PC-3 (cell line): ENCODE measurements at regions not wholly inside any gene's neighbourhood (a gene's known extent, or its start where the extent isn't known, plus 50 kb on each side); places are given as distances from the start of the nearest gene placed in this dataset.

Experiments used
- ATAC-seq: fragments of 200-7000 bp; cut with Tn5 transposase; 2 replicates; pipeline ENCODE4 v1.9.1; 2020; ENCODE audit warnings: mild to moderate bottlenecking, moderate library complexity
- BruUV-seq: library from RNA; stranded (reverse); fragments of 400-500 nt; replicated peaks from 2 replicates; lab custom pipeline; 2021; lab: Mats Ljungman, UMichigan
- CTCF ChIA-PET: fragments of 300-600 bp; sonication (Branson Sonifier 250); formaldehyde crosslinking; loops from one replicate; lab custom pipeline; 2022; ENCODE audit warnings: antibody characterized with exemption; lab: Charles Lee
- POLR2A ChIA-PET: fragments of 300-600 bp; sonication (Branson Sonifier 250); formaldehyde crosslinking; loops from one replicate; lab custom pipeline; 2022; ENCODE audit warnings: antibody characterized with exemption; ENCODE audit not compliant: unreplicated experiment; lab: Charles Lee
- DNase-seq: peaks from one replicate; pipeline ENCODE4 v3.0.0-alpha.2; 2015
- H2AFZ ChIP-seq: fragments of 300-600 bp; sonication (generic); 2 replicates; pipeline ENCODE4 v1.6.0; 2016; ENCODE audit warnings: antibody characterized with exemption, low read length
- H3F3A ChIP-seq: fragments of 300-600 bp; sonication (generic); one replicate; pipeline ENCODE4 v1.6.0; 2017; ENCODE audit warnings: antibody characterized with exemption, low read length, control low read depth, mild to moderate bottlenecking; ENCODE audit not compliant: unreplicated experiment
- H3K27ac ChIP-seq: fragments of 300-600 bp; sonication (generic); 2 replicates; pipeline ENCODE4 v1.5.1; 2016; ENCODE audit warnings: mild to moderate bottlenecking, low read length
- H3K27me3 ChIP-seq: fragments of 300-600 bp; sonication (generic); 2 replicates; pipeline ENCODE4 v1.6.1; 2016; ENCODE audit warnings: low read length, mixed read lengths
- H3K36me3 ChIP-seq: fragments of 300-600 bp; sonication (generic); 2 replicates; pipeline ENCODE4 v1.6.1; 2016; ENCODE audit warnings: low read depth, mixed run types, low read length, mixed read lengths
- H3K4me1 ChIP-seq: fragments of 300-600 bp; sonication (generic); 2 replicates; pipeline ENCODE4 v1.5.1; 2016; ENCODE audit warnings: low read length; ENCODE audit not compliant: insufficient read depth
- H3K4me2 ChIP-seq: fragments of 300-600 bp; sonication (generic); 2 replicates; pipeline ENCODE4 v1.6.0; 2016; ENCODE audit warnings: low read length
- H3K4me3 ChIP-seq: fragments of 300-600 bp; sonication (generic); 2 replicates; pipeline ENCODE4 v1.5.1; 2016; ENCODE audit warnings: mild to moderate bottlenecking, low read length, mixed read lengths
- H3K79me2 ChIP-seq: fragments of 300-600 bp; sonication (generic); 2 replicates; pipeline ENCODE4 v1.6.1; 2017; ENCODE audit warnings: low read length, mixed read lengths
- H3K9ac ChIP-seq: fragments of 300-600 bp; sonication (generic); 2 replicates; pipeline ENCODE4 v1.6.0; 2016; ENCODE audit warnings: mild to moderate bottlenecking, low read length
- H3K9me2 ChIP-seq: fragments of 300-600 bp; sonication (generic); replicated peaks from 2 replicates; pipeline ENCODE4 v1.6.1; 2016; ENCODE audit warnings: mixed run types, low read length, mixed read lengths
- H3K9me3 ChIP-seq: fragments of 300-600 bp; sonication (generic); 2 replicates; pipeline ENCODE4 v1.6.1; 2016; ENCODE audit warnings: low read length, mixed read lengths
- H4K20me1 ChIP-seq: fragments of 300-600 bp; sonication (generic); 2 replicates; pipeline ENCODE4 v1.6.1; 2016; ENCODE audit warnings: low read length, mixed read lengths
- EZH2 ChIP-seq: fragments of 300-600 bp; sonication (generic); IDR thresholded peaks from one replicate; pipeline ENCODE4 v1.6.1; 2017; ENCODE audit warnings: antibody characterized with exemption, mild to moderate bottlenecking, low read length; ENCODE audit not compliant: unreplicated experiment
- EZH2phosphoT487 ChIP-seq: fragments of 300-600 bp; sonication (generic); IDR thresholded peaks from 2 replicates; pipeline ENCODE4 v1.6.1; 2018; ENCODE audit warnings: mild to moderate bottlenecking, antibody characterized with exemption, low read length, borderline replicate concordance
- intact Hi-C: fragments of 100-400 bp; cut with micrococcal nuclease; formaldehyde crosslinking; loops from 2 replicates; pipeline ENCODE4 v1.9.0; 2023
- TF ChIP-seq, protein P1 (sequence below): fragments of 300-600 bp; sonication (generic); conservative IDR thresholded peaks from 2 replicates; pipeline ENCODE4 v1.5.1; 2017; ENCODE audit warnings: antibody characterized with exemption, low read depth, mild to moderate bottlenecking, low read length

DNA sequence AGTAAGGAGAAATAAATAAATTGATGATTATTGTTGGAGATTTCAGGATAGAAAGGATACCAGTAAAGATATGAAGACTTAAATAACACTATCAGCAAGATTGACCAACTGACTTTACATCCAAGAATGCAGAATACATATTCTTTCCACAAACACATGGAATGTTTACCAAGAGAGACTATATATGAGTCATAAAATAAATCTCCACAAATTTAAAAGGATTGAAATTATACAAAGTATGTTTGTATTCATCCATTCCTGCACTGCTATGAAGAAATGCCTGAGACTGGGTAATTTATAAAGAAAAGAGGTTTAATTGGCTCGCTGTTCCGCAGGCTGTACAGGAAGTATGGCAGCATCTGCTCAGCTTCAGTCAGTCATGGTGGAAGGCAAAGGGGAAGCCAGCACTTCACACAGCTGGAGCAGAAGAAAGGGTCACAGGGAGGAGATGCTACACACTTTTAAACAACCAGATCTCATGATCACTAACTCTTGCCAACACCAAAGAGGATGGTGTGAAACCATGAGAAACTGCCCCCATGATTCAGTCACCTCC lies 56.7 kb upstream of the TNFRSF21 start:
- Histone ChIP-seq H2AFZ (peak overlapping the region; percentile 15), H3K27ac (peak overlapping the region; percentile 65), H3K4me2 (peak overlapping the region; percentile 27; the same call in 1 of the 2 replicates), H3K27me3 (no peaks in the 10 kb centered on the region), H3K9me2 (no peaks in the 10 kb centered on the region), H3K9me3 (no peaks in the 10 kb centered on the region), H3K4me3 (no peak overlapping the region), H3K79me2 (no peaks in the 10 kb centered on the region), H3K36me3 (no peaks in the 10 kb centered on the region), H3K9ac (no peak overlapping the region), H3F3A (no peaks in the 10 kb centered on the region), H4K20me1 (no peaks in the 10 kb centered on the region), H3K4me1 (peaks cover 31% of the 10 kb centered on the region)
- ATAC-seq (peak; percentile 96), DNase-seq (peak; percentile 81)
- TF ChIP-seq, protein P1, sequence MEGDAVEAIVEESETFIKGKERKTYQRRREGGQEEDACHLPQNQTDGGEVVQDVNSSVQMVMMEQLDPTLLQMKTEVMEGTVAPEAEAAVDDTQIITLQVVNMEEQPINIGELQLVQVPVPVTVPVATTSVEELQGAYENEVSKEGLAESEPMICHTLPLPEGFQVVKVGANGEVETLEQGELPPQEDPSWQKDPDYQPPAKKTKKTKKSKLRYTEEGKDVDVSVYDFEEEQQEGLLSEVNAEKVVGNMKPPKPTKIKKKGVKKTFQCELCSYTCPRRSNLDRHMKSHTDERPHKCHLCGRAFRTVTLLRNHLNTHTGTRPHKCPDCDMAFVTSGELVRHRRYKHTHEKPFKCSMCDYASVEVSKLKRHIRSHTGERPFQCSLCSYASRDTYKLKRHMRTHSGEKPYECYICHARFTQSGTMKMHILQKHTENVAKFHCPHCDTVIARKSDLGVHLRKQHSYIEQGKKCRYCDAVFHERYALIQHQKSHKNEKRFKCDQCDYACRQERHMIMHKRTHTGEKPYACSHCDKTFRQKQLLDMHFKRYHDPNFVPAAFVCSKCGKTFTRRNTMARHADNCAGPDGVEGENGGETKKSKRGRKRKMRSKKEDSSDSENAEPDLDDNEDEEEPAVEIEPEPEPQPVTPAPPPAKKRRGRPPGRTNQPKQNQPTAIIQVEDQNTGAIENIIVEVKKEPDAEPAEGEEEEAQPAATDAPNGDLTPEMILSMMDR: no peak
- TF ChIP-seq EZH2phosphoT487 (no peak), EZH2 (no peak)
- POLR2A ChIA-PET: no interaction called here
- intact Hi-C loops: loop anchor here (1.0 to 5.0 kb wide), 2 partner anchors 41 to 54 kb away; no protein-coding TSS in a partner anchor
- CTCF ChIA-PET: no interaction called here
- no TSS peak for BruUV-seq

DNA sequence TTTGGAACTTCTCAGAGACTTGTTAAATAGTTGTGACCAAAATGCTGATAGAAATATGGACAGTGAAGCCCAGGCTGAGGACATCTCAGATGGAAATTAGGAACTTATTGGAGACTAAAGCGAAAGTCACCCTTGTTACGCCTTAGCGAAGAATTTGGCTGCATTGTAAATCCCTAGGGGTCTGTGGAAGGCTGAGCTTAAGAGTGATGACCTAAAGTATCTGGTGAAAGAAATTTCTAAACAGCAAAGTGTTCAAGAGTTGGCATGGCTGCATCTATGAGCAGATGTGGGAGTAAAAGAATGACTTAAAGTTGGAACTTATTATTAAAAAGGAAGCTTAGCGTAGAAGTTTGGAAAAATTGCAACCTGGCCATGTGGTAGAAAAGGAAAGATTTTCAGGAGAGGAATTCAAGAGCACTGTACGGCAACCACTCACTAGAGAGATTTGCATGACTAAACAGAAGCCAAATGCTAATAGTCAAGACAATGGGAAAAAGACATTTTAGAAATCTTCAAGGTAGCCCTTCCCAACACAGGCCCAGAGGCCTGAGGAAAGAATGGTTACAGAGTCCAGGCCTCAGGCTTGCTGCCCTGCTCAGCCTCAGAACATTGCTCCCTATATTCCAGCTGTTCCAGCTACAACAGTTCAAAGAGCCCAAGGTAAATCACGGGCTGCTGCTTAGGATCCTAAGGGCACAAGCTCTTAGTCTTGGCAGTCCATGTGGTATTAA lies 61.6 kb upstream of the TNFRSF21 start:
- no peak for TF ChIP-seq EZH2
- TF ChIP-seq EZH2phosphoT487: no peak
- TF ChIP-seq, protein P1: no peak
- Histone ChIP-seq H3F3A (no peaks in the 10 kb centered on the region), H3K79me2 (no peaks in the 10 kb centered on the region), H3K9me2 (no peaks in the 10 kb centered on the region), H3K36me3 (no peaks in the 10 kb centered on the region), H2AFZ (no peak overlapping the region), H3K4me1 (peaks cover 5% of the 10 kb centered on the region), H4K20me1 (no peaks in the 10 kb centered on the region), H3K4me3 (no peak overlapping the region), H3K9me3 (no peaks in the 10 kb centered on the region), H3K27me3 (no peaks in the 10 kb centered on the region), H3K9ac (no peak overlapping the region), H3K27ac (no peak overlapping the region), H3K4me2 (no peak overlapping the region)
- ChIA-PET POLR2A (no interaction called here), CTCF (no interaction called here)
- no peak for ATAC-seq
- intact Hi-C loops: no loop called here
- no TSS peak for BruUV-seq
- no peak for DNase-seq

DNA sequence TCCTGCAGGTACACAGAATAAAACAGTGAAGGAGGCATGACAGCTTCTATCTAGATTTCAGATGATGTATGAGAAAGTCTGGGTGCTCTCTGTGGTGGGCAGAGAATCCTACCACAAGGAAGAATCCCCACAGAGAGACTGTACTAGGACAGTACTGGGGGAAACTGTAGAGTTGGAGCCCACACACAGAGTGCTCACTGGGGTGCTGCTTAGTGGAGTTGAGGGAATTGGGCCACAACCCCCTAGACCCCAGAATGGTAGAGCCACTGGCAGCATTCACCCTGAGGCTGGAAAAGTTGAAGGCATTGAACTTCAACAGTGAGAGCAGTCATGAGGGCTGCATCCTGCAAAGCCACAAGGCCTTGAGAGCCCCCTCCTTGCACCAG lies 62.2 kb upstream of the TNFRSF21 start:
- POLR2A ChIA-PET: no interaction called here
- no peak overlapping the region for H2AFZ ChIP-seq

More for the DNA sequence above, 62.2 kb upstream of the TNFRSF21 start:
- TF ChIP-seq, protein P1: no peak
- TF ChIP-seq EZH2: no peak
- Histone ChIP-seq H3K9me2 (no peaks in the 10 kb centered on the region), H3K27me3 (no peaks in the 10 kb centered on the region), H3K4me3 (no peak overlapping the region), H3K9me3 (no peaks in the 10 kb centered on the region), H3K4me1 (peaks cover under 1% of the 10 kb centered on the region), H3F3A (no peaks in the 10 kb centered on the region), H3K27ac (no peak overlapping the region), H3K9ac (no peak overlapping the region), H3K79me2 (no peaks in the 10 kb centered on the region), H3K4me2 (no peak overlapping the region), H4K20me1 (no peaks in the 10 kb centered on the region), H3K36me3 (no peaks in the 10 kb centered on the region)
- no TSS peak for BruUV-seq
- CTCF ChIA-PET: no interaction called here
- no peak for ATAC-seq
- no peak for DNase-seq
- intact Hi-C loops: no loop called here
